ENCODE measurements at regions not wholly inside any gene's neighbourhood (a gene's known extent, or its start where the extent isn't known, plus 50 kb on each side); places are given as distances from the start of the nearest gene placed in this dataset.

GRCh38 chr7:126362746-126363145 is 890.0 kb downstream of the GRM8 start:
- Histone ChIP-seq H3K4me2 (ENCODE audit: control insufficient read depth, extremely low read depth, insufficient read depth, low read depth, low read length) (no peak overlapping the region), H4K20me1 (ENCODE audit: control insufficient read depth, extremely low read depth, insufficient read depth, low read length) (no peaks in the 10 kb centered on the region), H3K9me1 (ENCODE audit: control insufficient read depth, extremely low read depth, insufficient read depth, low read length) (no peaks in the 10 kb centered on the region), H3K9me3 (ENCODE audit: control insufficient read depth, low read depth, low read length) (no peaks in the 10 kb centered on the region), H3K27me3 (ENCODE audit: control insufficient read depth, extremely low read depth, insufficient read depth, low read length) (no peaks in the 10 kb centered on the region), H3K36me3 (ENCODE audit: control insufficient read depth in 2 of 2, extremely low read depth in 1 of 2, insufficient read depth in 2 of 2, low read length in 2 of 2) (no peaks in the 10 kb centered on the region), H3K9ac (ENCODE audit: control insufficient read depth, extremely low read depth, insufficient read depth, low read length) (no peak overlapping the region), H2AFZ (ENCODE audit: control insufficient read depth, low read length) (no peak overlapping the region), H3K27ac (ENCODE audit: control insufficient read depth, insufficient read depth, low read length) (no peak overlapping the region), H3K79me2 (ENCODE audit: control insufficient read depth, insufficient read depth, low read length) (no peaks in the 10 kb centered on the region), H3K4me1 (ENCODE audit: control insufficient read depth, extremely low read depth, insufficient read depth, low read length) (no peaks in the 10 kb centered on the region), H3K4me3 (ENCODE audit: control insufficient read depth in 2 of 3, extremely low read depth in 1 of 3, insufficient read depth in 2 of 3, low read depth in 1 of 3, low read length in 3 of 3) (no peak overlapping the region)
- FAIRE-seq (no peak), DNase-seq (ENCODE audit: low read depth, low spot score) (no peak)
- dilution Hi-C loops (cut with MboI; ENCODE audit: extremely low pct_ligation_motif_present, low sequenced_read_pairs): no loop called here
- no peak for TF ChIP-seq EZH2 (IDR thresholded peaks at IDR 0.05; ENCODE audit: low read length)
- TF ChIP-seq CTCF (optimal IDR thresholded peaks at IDR 0.05 in 1 of 3, IDR thresholded peaks at IDR 0.05 in 1 of 3, conservative IDR thresholded peaks at IDR 0.05 in 1 of 3; ENCODE audit: extremely low read depth in 1 of 3, insufficient read depth in 2 of 3, low read length in 3 of 3): no peak

GRCh38 chr7:126361183-126361582 is 891.6 kb downstream of the GRM8 start:
- Histone ChIP-seq H2AFZ (ENCODE audit: control insufficient read depth, low read length) (no peak overlapping the region), H3K79me2 (ENCODE audit: control insufficient read depth, insufficient read depth, low read length) (no peaks in the 10 kb centered on the region), H3K36me3 (ENCODE audit: control insufficient read depth in 2 of 2, extremely low read depth in 1 of 2, insufficient read depth in 2 of 2, low read length in 2 of 2) (no peaks in the 10 kb centered on the region), H3K4me3 (ENCODE audit: control insufficient read depth in 2 of 3, extremely low read depth in 1 of 3, insufficient read depth in 2 of 3, low read depth in 1 of 3, low read length in 3 of 3) (no peak overlapping the region), H3K9me1 (ENCODE audit: control insufficient read depth, extremely low read depth, insufficient read depth, low read length) (no peaks in the 10 kb centered on the region), H3K9me3 (ENCODE audit: control insufficient read depth, low read depth, low read length) (no peaks in the 10 kb centered on the region), H3K4me1 (ENCODE audit: control insufficient read depth, extremely low read depth, insufficient read depth, low read length) (no peaks in the 10 kb centered on the region), H3K27me3 (ENCODE audit: control insufficient read depth, extremely low read depth, insufficient read depth, low read length) (no peaks in the 10 kb centered on the region), H4K20me1 (ENCODE audit: control insufficient read depth, extremely low read depth, insufficient read depth, low read length) (no peaks in the 10 kb centered on the region), H3K4me2 (ENCODE audit: control insufficient read depth, extremely low read depth, insufficient read depth, low read depth, low read length) (no peak overlapping the region), H3K9ac (ENCODE audit: control insufficient read depth, extremely low read depth, insufficient read depth, low read length) (no peak overlapping the region), H3K27ac (ENCODE audit: control insufficient read depth, insufficient read depth, low read length) (no peak overlapping the region)
- TF ChIP-seq EZH2 (IDR thresholded peaks at IDR 0.05; ENCODE audit: low read length): no peak
- TF ChIP-seq CTCF (optimal IDR thresholded peaks at IDR 0.05 in 1 of 3, IDR thresholded peaks at IDR 0.05 in 1 of 3, conservative IDR thresholded peaks at IDR 0.05 in 1 of 3; ENCODE audit: extremely low read depth in 1 of 3, insufficient read depth in 2 of 3, low read length in 3 of 3): no peak
- DNase-seq (ENCODE audit: low read depth, low spot score): no peak
- dilution Hi-C loops (cut with MboI; ENCODE audit: extremely low pct_ligation_motif_present, low sequenced_read_pairs): no loop called here
- no peak for FAIRE-seq

Data from keratinocyte (primary cell).